ENCODE measurements at regions not wholly inside any gene's neighbourhood (a gene's known extent, or its start where the extent isn't known, plus 50 kb on each side); places are given as distances from the start of the nearest gene placed in this dataset.

- no peak for DNase-seq
- H2AFZ ChIP-seq (ENCODE audit: insufficient read depth, low read depth, low read length, poor library complexity, severe bottlenecking) = no peak overlapping the region
- TF ChIP-seq, protein P1, sequence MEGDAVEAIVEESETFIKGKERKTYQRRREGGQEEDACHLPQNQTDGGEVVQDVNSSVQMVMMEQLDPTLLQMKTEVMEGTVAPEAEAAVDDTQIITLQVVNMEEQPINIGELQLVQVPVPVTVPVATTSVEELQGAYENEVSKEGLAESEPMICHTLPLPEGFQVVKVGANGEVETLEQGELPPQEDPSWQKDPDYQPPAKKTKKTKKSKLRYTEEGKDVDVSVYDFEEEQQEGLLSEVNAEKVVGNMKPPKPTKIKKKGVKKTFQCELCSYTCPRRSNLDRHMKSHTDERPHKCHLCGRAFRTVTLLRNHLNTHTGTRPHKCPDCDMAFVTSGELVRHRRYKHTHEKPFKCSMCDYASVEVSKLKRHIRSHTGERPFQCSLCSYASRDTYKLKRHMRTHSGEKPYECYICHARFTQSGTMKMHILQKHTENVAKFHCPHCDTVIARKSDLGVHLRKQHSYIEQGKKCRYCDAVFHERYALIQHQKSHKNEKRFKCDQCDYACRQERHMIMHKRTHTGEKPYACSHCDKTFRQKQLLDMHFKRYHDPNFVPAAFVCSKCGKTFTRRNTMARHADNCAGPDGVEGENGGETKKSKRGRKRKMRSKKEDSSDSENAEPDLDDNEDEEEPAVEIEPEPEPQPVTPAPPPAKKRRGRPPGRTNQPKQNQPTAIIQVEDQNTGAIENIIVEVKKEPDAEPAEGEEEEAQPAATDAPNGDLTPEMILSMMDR (IDR thresholded peaks at IDR 0.05) = no peak
- TF ChIP-seq EZH2 (IDR thresholded peaks at IDR 0.05; ENCODE audit: borderline replicate concordance, insufficient read depth, low read depth, low read length, poor library complexity, severe bottlenecking) = no peak
- ATAC-seq (ENCODE audit: low read depth) = no peak
- H3K79me2 ChIP-seq (ENCODE audit: control insufficient read depth, insufficient read depth, low read length) = no peaks in the 10 kb centered on the region
- H3K27me3 Mint-ChIP-seq = no peaks in the 10 kb centered on the region
- H3K4me1 Mint-ChIP-seq = no peaks in the 10 kb centered on the region
- no peaks in the 10 kb centered on the region for H3K36me3 ChIP-seq (replicated peaks in 1 of 2; ENCODE audit: control extremely low read depth in 1 of 2, control insufficient read depth in 1 of 2, extremely low read depth in 1 of 2, insufficient read depth in 2 of 2, low read length in 1 of 2)
- H3K4me3 ChIP-seq (ENCODE audit: control extremely low read depth in 1 of 5, extremely low read depth in 1 of 5, insufficient read depth in 1 of 5, low read depth in 2 of 5, low read length in 4 of 5) = no peak overlapping the region
- no peak overlapping the region for H3K9ac ChIP-seq (ENCODE audit: low read length)
- H3K4me3 Mint-ChIP-seq = no peak overlapping the region
- ChIA-PET CTCF (no interaction called here), POLR2A (no interaction called here)
- no peaks in the 10 kb centered on the region for H4K20me1 ChIP-seq (ENCODE audit: control insufficient read depth, insufficient read depth, low read length, poor library complexity, severe bottlenecking)
- no peak overlapping the region for H3K27ac Mint-ChIP-seq
- H3K27ac ChIP-seq (ENCODE audit: low read length in 2 of 2) = no peak overlapping the region
- H3K4me1 ChIP-seq (ENCODE audit: control insufficient read depth in 2 of 2, insufficient read depth in 2 of 2, low read length in 2 of 2) = no peaks in the 10 kb centered on the region
- no peak overlapping the region for H3K4me2 ChIP-seq (replicated peaks; ENCODE audit: low read depth, low read length, poor library complexity, severe bottlenecking)
- H3K9me3 ChIP-seq (ENCODE audit: control extremely low read depth in 1 of 3, control insufficient read depth in 2 of 3, insufficient read depth in 1 of 3, low read length in 2 of 3) = no peaks in the 10 kb centered on the region
- intact Hi-C loops (cut with micrococcal nuclease) = no loop called here
- WGBS (ENCODE audit: insufficient coverage) = 70% methylated on average over 2 of the region's 4 CpGs
- peaks cover 2% of the 10 kb centered on the region for H3K9me3 Mint-ChIP-seq (ENCODE audit: insufficient read depth)
- no peaks in the 10 kb centered on the region for H3K27me3 ChIP-seq (replicated peaks in 1 of 4; ENCODE audit: control extremely low read depth in 1 of 4, control insufficient read depth in 3 of 4, insufficient read depth in 4 of 4, low read length in 3 of 4)
These were observed 609.4 kb upstream of the CDH5 start for GRCh38 chr16:65757064-65757463.

GRCh38 chr16:65756163-65756562 lies 610.3 kb upstream of the CDH5 start:
- Histone ChIP-seq H2AFZ (ENCODE audit: insufficient read depth, low read depth, low read length, poor library complexity, severe bottlenecking) (no peak overlapping the region), H3K79me2 (ENCODE audit: control insufficient read depth, insufficient read depth, low read length) (no peaks in the 10 kb centered on the region), H3K4me3 (ENCODE audit: control extremely low read depth in 1 of 5, extremely low read depth in 1 of 5, insufficient read depth in 1 of 5, low read depth in 2 of 5, low read length in 4 of 5) (no peak overlapping the region), H3K4me2 (replicated peaks; ENCODE audit: low read depth, low read length, poor library complexity, severe bottlenecking) (no peak overlapping the region), H4K20me1 (ENCODE audit: control insufficient read depth, insufficient read depth, low read length, poor library complexity, severe bottlenecking) (no peaks in the 10 kb centered on the region), H3K9ac (ENCODE audit: low read length) (no peak overlapping the region), H3K27me3 (replicated peaks in 1 of 4; ENCODE audit: control extremely low read depth in 1 of 4, control insufficient read depth in 3 of 4, insufficient read depth in 4 of 4, low read length in 3 of 4) (no peaks in the 10 kb centered on the region), H3K9me3 (ENCODE audit: control extremely low read depth in 1 of 3, control insufficient read depth in 2 of 3, insufficient read depth in 1 of 3, low read length in 2 of 3) (no peaks in the 10 kb centered on the region), H3K27ac (ENCODE audit: low read length in 2 of 2) (no peak overlapping the region), H3K4me1 (ENCODE audit: control insufficient read depth in 2 of 2, insufficient read depth in 2 of 2, low read length in 2 of 2) (no peaks in the 10 kb centered on the region), H3K36me3 (replicated peaks in 1 of 2; ENCODE audit: control extremely low read depth in 1 of 2, control insufficient read depth in 1 of 2, extremely low read depth in 1 of 2, insufficient read depth in 2 of 2, low read length in 1 of 2) (no peaks in the 10 kb centered on the region)
- Mint-ChIP-seq H3K4me1 (no peaks in the 10 kb centered on the region), H3K27ac (no peak overlapping the region), H3K27me3 (no peaks in the 10 kb centered on the region), H3K9me3 (ENCODE audit: insufficient read depth) (peaks cover 2% of the 10 kb centered on the region), H3K4me3 (no peak overlapping the region)
- no CpG with 5 or more reads among the region's 4 CpGs for WGBS (ENCODE audit: insufficient coverage)
- DNase-seq (no peak), ATAC-seq (ENCODE audit: low read depth) (no peak)
- intact Hi-C loops (cut with micrococcal nuclease) = no loop called here
- ChIA-PET CTCF (no interaction called here), POLR2A (no interaction called here)
- no peak for TF ChIP-seq EZH2 (IDR thresholded peaks at IDR 0.05; ENCODE audit: borderline replicate concordance, insufficient read depth, low read depth, low read length, poor library complexity, severe bottlenecking)
- TF ChIP-seq, protein P1 (IDR thresholded peaks at IDR 0.05) = no peak
